ENCODE measurements at regions not wholly inside any gene's neighbourhood (a gene's known extent, or its start where the extent isn't known, plus 50 kb on each side); places are given as distances from the start of the nearest gene placed in this dataset.

- no peak for DNase-seq
Observed at GRCh38 chr11:15710580-15711275, 596.0 kb downstream of the INSC start.

GRCh38 chr11:15711311-15711710 is 596.6 kb downstream of the INSC start:
- no peak for DNase-seq

- DNase-seq, result no peak
Observed at GRCh38 chr11:15714641-15715399, 600.1 kb downstream of the INSC start.

- DNase-seq, result no peak
Observed at GRCh38 chr11:15716550-15716949, 601.8 kb downstream of the INSC start.

GRCh38 chr11:15720460-15720859 is 605.7 kb downstream of the INSC start:
- DNase-seq, result no peak

- no peak for DNase-seq
Observed at GRCh38 chr11:15723966-15724365, 609.2 kb downstream of the INSC start.

GRCh38 chr11:15724601-15725000 is 609.9 kb downstream of the INSC start:
- DNase-seq, result no peak

- DNase-seq, result no peak
Observed at GRCh38 chr11:15725246-15725645, 610.5 kb downstream of the INSC start.

GRCh38 chr11:15726221-15726746 is 611.6 kb downstream of the INSC start:
- DNase-seq, result no peak

- no peak for DNase-seq
Observed at GRCh38 chr11:15726893-15727519, 612.3 kb downstream of the INSC start.

- DNase-seq, result no peak
Observed at GRCh38 chr11:15727520-15727914, 612.8 kb downstream of the INSC start.

GRCh38 chr11:15728207-15728606 is 613.5 kb downstream of the INSC start:
- no peak for DNase-seq

GRCh38 chr11:15730263-15730994 is 615.7 kb downstream of the INSC start:
- no peak for DNase-seq

- DNase-seq, result no peak
Observed at GRCh38 chr11:15730995-15731385, 616.3 kb downstream of the INSC start.

GRCh38 chr11:15735706-15736105 is 620.6 kb downstream of the SOX6 start:
- DNase-seq, result no peak

GRCh38 chr11:15737320-15737719 is 619.0 kb downstream of the SOX6 start:
- DNase-seq, result no peak

GRCh38 chr11:15738931-15739330 is 617.4 kb downstream of the SOX6 start:
- no peak for DNase-seq

GRCh38 chr11:15742626-15743519 is 613.5 kb downstream of the SOX6 start:
- no peak for DNase-seq

- DNase-seq, result no peak
Observed at GRCh38 chr11:15744693-15745092, 611.7 kb downstream of the SOX6 start.

- DNase-seq, result no peak
Observed at GRCh38 chr11:15745266-15745665, 611.1 kb downstream of the SOX6 start.

- no peak for DNase-seq
Observed at GRCh38 chr11:15747671-15748070, 608.7 kb downstream of the SOX6 start.

GRCh38 chr11:15748132-15748531 is 608.2 kb downstream of the SOX6 start:
- DNase-seq, result no peak
